SK-N-SH treated with all-trans-retinoic acid at 6 μM for 48 hours (cell line): ENCODE measurements at regions not wholly inside any gene's neighbourhood (a gene's known extent, or its start where the extent isn't known, plus 50 kb on each side); places are given as distances from the start of the nearest gene placed in this dataset.

Experiments used
- ATAC-seq: fragments of 200-7000 bp; cut with Tn5 transposase; 3 replicates; pipeline ENCODE4 v1.9.1; 2020; ENCODE audit warnings: mild to moderate bottlenecking, moderate library complexity
- BACH2 ChIP-seq: fragments of 250-450 bp; sonication (Bioruptor Pico); IDR thresholded peaks from 2 replicates; pipeline ENCODE4 v1.9.0; 2021; ENCODE audit warnings: mild to moderate bottlenecking, borderline replicate concordance
- CREB5 ChIP-seq: fragments of 250-450 bp; sonication (Bioruptor Pico); IDR thresholded peaks from 2 replicates; pipeline ENCODE4 v1.5.1; 2020; ENCODE audit warnings: low read depth, mild to moderate bottlenecking, moderate library complexity
- CSDC2 ChIP-seq: fragments of 250-450 bp; sonication (Bioruptor Pico); IDR thresholded peaks from 2 replicates; pipeline ENCODE4 v1.5.0; 2020; ENCODE audit warnings: mild to moderate bottlenecking, moderate library complexity
- ESRRG ChIP-seq: fragments of 250-450 bp; sonication (Bioruptor Pico); IDR thresholded peaks from 2 replicates; pipeline ENCODE4 v1.6.1; 2021; ENCODE audit warnings: mild to moderate bottlenecking
- GLIS3 ChIP-seq: fragments of 250-450 bp; sonication (Bioruptor Pico); IDR thresholded peaks from 2 replicates; pipeline ENCODE4 v1.5.0; 2020; ENCODE audit warnings: mild to moderate bottlenecking, moderate library complexity
- ISL1 ChIP-seq: fragments of 250-450 bp; sonication (Bioruptor Pico); IDR thresholded peaks from 2 replicates; pipeline ENCODE4 v2.1.2; 2022; ENCODE audit warnings: mild to moderate bottlenecking, moderate library complexity
- OSR1 ChIP-seq: fragments of 250-450 bp; sonication (Bioruptor Pico); IDR thresholded peaks from 2 replicates; pipeline ENCODE4 v1.8.0; 2022; ENCODE audit warnings: moderate library complexity, mild to moderate bottlenecking, inconsistent platforms
- PATZ1 ChIP-seq: fragments of 250-450 bp; sonication (Bioruptor Pico); IDR thresholded peaks from 2 replicates; pipeline ENCODE4 v1.8.0; 2020; ENCODE audit warnings: mild to moderate bottlenecking, moderate library complexity, borderline replicate concordance
- POU6F1 ChIP-seq: fragments of 250-450 bp; sonication (Bioruptor Pico); IDR thresholded peaks from 2 replicates; pipeline ENCODE4 v1.8.0; 2021; ENCODE audit warnings: low read depth, mild to moderate bottlenecking, moderate library complexity, borderline replicate concordance
- PPARA ChIP-seq: fragments of 250-450 bp; sonication (Bioruptor Pico); IDR thresholded peaks from 2 replicates; pipeline ENCODE4 v1.5.0; 2020; ENCODE audit warnings: mild to moderate bottlenecking, borderline replicate concordance
- RARB ChIP-seq: fragments of 250-450 bp; sonication (Bioruptor Pico); IDR thresholded peaks from 2 replicates; pipeline ENCODE4 v1.8.0; 2021; ENCODE audit warnings: mild to moderate bottlenecking, moderate library complexity
- SNAI2 ChIP-seq: fragments of 250-450 bp; sonication (Bioruptor Pico); IDR thresholded peaks from 2 replicates; pipeline ENCODE4 v1.5.0; 2020; ENCODE audit warnings: mild to moderate bottlenecking, moderate library complexity
- TCF4 ChIP-seq: fragments of 250-450 bp; sonication (Bioruptor Pico); IDR thresholded peaks from 2 replicates; pipeline ENCODE4 v1.8.0; 2021; ENCODE audit warnings: mild to moderate bottlenecking, moderate library complexity, borderline replicate concordance
- TOX ChIP-seq: fragments of 250-450 bp; sonication (Bioruptor Pico); IDR thresholded peaks from 2 replicates; pipeline ENCODE4 v1.8.0; 2021; ENCODE audit warnings: mild to moderate bottlenecking, moderate library complexity, borderline replicate concordance
- TSHZ2 ChIP-seq: fragments of 250-450 bp; sonication (Bioruptor Pico); IDR thresholded peaks from 2 replicates; pipeline ENCODE4 v1.5.0; 2020; ENCODE audit warnings: mild to moderate bottlenecking, moderate library complexity
- ZC3H10 ChIP-seq: fragments of 250-450 bp; sonication (Bioruptor Pico); IDR thresholded peaks from 2 replicates; pipeline ENCODE4 v1.5.1; 2021; ENCODE audit warnings: mild to moderate bottlenecking, moderate library complexity
- ZFP3 ChIP-seq: fragments of 250-450 bp; sonication (Bioruptor Pico); IDR thresholded peaks from 2 replicates; pipeline ENCODE4 v1.5.0; 2020; ENCODE audit warnings: mild to moderate bottlenecking, moderate library complexity
- ZFP30 ChIP-seq: fragments of 450-650 bp; formaldehyde crosslinking; IDR thresholded peaks from 2 replicates; pipeline ENCODE4 v1.5.0; 2022; ENCODE audit warnings: mild to moderate bottlenecking, moderate library complexity
- ZNF565 ChIP-seq: fragments of 450-650 bp; formaldehyde crosslinking; conservative IDR thresholded peaks from 2 replicates; pipeline ENCODE4 v1.5.0; 2020; ENCODE audit warnings: low read depth, mild to moderate bottlenecking, moderate library complexity
- ZNF70 ChIP-seq: fragments of 450-650 bp; formaldehyde crosslinking; IDR thresholded peaks from 2 replicates; pipeline ENCODE4 v1.5.0; 2020; ENCODE audit warnings: mild to moderate bottlenecking, moderate library complexity
- ZNF8 ChIP-seq: fragments of 450-650 bp; formaldehyde crosslinking; IDR thresholded peaks from 2 replicates; pipeline ENCODE4 v1.5.0; 2020; ENCODE audit warnings: mild to moderate bottlenecking, moderate library complexity

GRCh38 chr10:131519723-131520605, 208.4 kb upstream of the TCERG1L start:
- TF ChIP-seq ZC3H10 (CRISPR knock-in tag): no peak
- no peak for TF ChIP-seq RARB
- TF ChIP-seq TOX (CRISPR knock-in tag): no peak
- no peak for TF ChIP-seq GLIS3 (CRISPR knock-in tag)
- no peak for TF ChIP-seq TSHZ2 (CRISPR knock-in tag)
- no peak for TF ChIP-seq ZNF70 (CRISPR knock-in tag)
- no peak for ATAC-seq

- TF ChIP-seq TCF4 (CRISPR knock-in tag) (no peak), SNAI2 (no peak), ZNF70 (CRISPR knock-in tag) (no peak), ZFP30 (no peak), PATZ1 (no peak), ZNF8 (CRISPR knock-in tag) (no peak), CSDC2 (CRISPR knock-in tag) (no peak), ESRRG (CRISPR knock-in tag) (no peak)
- ATAC-seq: no peak
Measured at GRCh38 chr10:131531265-131532190, 220.0 kb upstream of the TCERG1L start.

- TF ChIP-seq CSDC2 (CRISPR knock-in tag): no peak
- TF ChIP-seq OSR1 (CRISPR knock-in tag): no peak
- TF ChIP-seq ISL1 (CRISPR knock-in tag): no peak
- TF ChIP-seq TSHZ2 (CRISPR knock-in tag): no peak
- no peak for TF ChIP-seq PPARA (CRISPR knock-in tag)
- no peak for TF ChIP-seq ZFP3
- TF ChIP-seq CREB5 (CRISPR knock-in tag): no peak
- TF ChIP-seq SNAI2: no peak
- TF ChIP-seq ZNF8 (CRISPR knock-in tag): no peak
- TF ChIP-seq GLIS3 (CRISPR knock-in tag): no peak
- no peak for TF ChIP-seq ZFP30
- TF ChIP-seq ZC3H10 (CRISPR knock-in tag): no peak
- no peak for TF ChIP-seq POU6F1 (CRISPR knock-in tag)
- no peak for TF ChIP-seq TOX (CRISPR knock-in tag)
- no peak for TF ChIP-seq ESRRG (CRISPR knock-in tag)
- no peak for TF ChIP-seq RARB
- TF ChIP-seq BACH2 (CRISPR knock-in tag): no peak
- no peak for TF ChIP-seq PATZ1
- TF ChIP-seq ZNF565 (CRISPR knock-in tag): no peak
- TF ChIP-seq, all 23 proteins: peak for 0
Measured at GRCh38 chr10:131532291-131532690, 220.8 kb upstream of the TCERG1L start.

More at GRCh38 chr10:131532291-131532690, 220.8 kb upstream of the TCERG1L start:
- no peak for ATAC-seq
